ENCODE measurements at regions not wholly inside any gene's neighbourhood (a gene's known extent, or its start where the extent isn't known, plus 50 kb on each side); places are given as distances from the start of the nearest gene placed in this dataset.

GRCh38 chr1:56057466-56058405 lies 521.6 kb downstream of the PLPP3 start:
- Histone ChIP-seq H4K20me1 (ENCODE audit: insufficient read depth) (no peaks in the 10 kb centered on the region), H3K36me3 (ENCODE audit: low read depth) (no peaks in the 10 kb centered on the region), H3F3A (ENCODE audit: insufficient read depth, low read depth) (no peaks in the 10 kb centered on the region), H3K4me1 (replicated peaks; ENCODE audit: insufficient read depth) (peaks cover 7% of the 10 kb centered on the region; the same call in 1 of the 2 replicates), H2AFZ (no peak overlapping the region), H3K27ac (no peak overlapping the region), H3K79me2 (ENCODE audit: low read depth) (no peaks in the 10 kb centered on the region), H3K9me3 (ENCODE audit: insufficient read depth, low read depth) (no peaks in the 10 kb centered on the region), H3K4me2 (no peak overlapping the region), H3K27me3 (ENCODE audit: insufficient read depth, low read depth) (no peaks in the 10 kb centered on the region), H3K9me2 (ENCODE audit: insufficient read depth) (no peaks in the 10 kb centered on the region), H3K4me3 (no peak overlapping the region)
- BruUV-seq (replicated peaks), result no TSS peak
- no peak for DNase-seq
- TF ChIP-seq EZH2 (IDR thresholded peaks at IDR 0.05; ENCODE audit: low read depth) (no peak), CTCF (conservative IDR thresholded peaks at IDR 0.05) (no peak)
- POLR2A ChIA-PET (ENCODE audit: unreplicated experiment), result no interaction called here
- intact Hi-C loops (cut with micrococcal nuclease; ENCODE audit: unreplicated experiment), result no loop called here
- CTCF ChIA-PET, result interaction anchor here (0.6 kb wide), 1 partner anchor 190 kb away, joined by 3 read pairs; no protein-coding TSS in a partner anchor

GRCh38 chr1:56056438-56057287 lies 522.7 kb downstream of the PLPP3 start:
- BruUV-seq (replicated peaks), result no TSS peak
- H3K36me3 ChIP-seq (ENCODE audit: low read depth), result no peaks in the 10 kb centered on the region
- no peaks in the 10 kb centered on the region for H3K79me2 ChIP-seq (ENCODE audit: low read depth)
- H4K20me1 ChIP-seq (ENCODE audit: insufficient read depth), result no peaks in the 10 kb centered on the region
- no peaks in the 10 kb centered on the region for H3K9me3 ChIP-seq (ENCODE audit: insufficient read depth, low read depth)
- H3K4me3 ChIP-seq, result no peak overlapping the region
- peaks cover 7% of the 10 kb centered on the region; the same call in 1 of the 2 replicates for H3K4me1 ChIP-seq (replicated peaks; ENCODE audit: insufficient read depth)
- POLR2A ChIA-PET (ENCODE audit: unreplicated experiment), result no interaction called here
- CTCF ChIA-PET, result no interaction called here
- no peak overlapping the region for H3K4me2 ChIP-seq
- H2AFZ ChIP-seq, result no peak overlapping the region
- no peak for DNase-seq
- intact Hi-C loops (cut with micrococcal nuclease; ENCODE audit: unreplicated experiment), result no loop called here
- no peaks in the 10 kb centered on the region for H3K9me2 ChIP-seq (ENCODE audit: insufficient read depth)
- TF ChIP-seq CTCF (conservative IDR thresholded peaks at IDR 0.05), result no peak
- no peak for TF ChIP-seq EZH2 (IDR thresholded peaks at IDR 0.05; ENCODE audit: low read depth)
- H3K27me3 ChIP-seq (ENCODE audit: insufficient read depth, low read depth), result no peaks in the 10 kb centered on the region
- H3K27ac ChIP-seq, result no peak overlapping the region
- no peaks in the 10 kb centered on the region for H3F3A ChIP-seq (ENCODE audit: insufficient read depth, low read depth)

- Histone ChIP-seq H3K79me2 (ENCODE audit: low read depth) (no peaks in the 10 kb centered on the region), H3K27me3 (ENCODE audit: insufficient read depth, low read depth) (no peaks in the 10 kb centered on the region), H3K36me3 (ENCODE audit: low read depth) (no peaks in the 10 kb centered on the region), H3K4me2 (no peak overlapping the region), H3K9me2 (ENCODE audit: insufficient read depth) (no peaks in the 10 kb centered on the region), H3K27ac (no peak overlapping the region), H3K4me3 (no peak overlapping the region), H2AFZ (no peak overlapping the region), H3K9me3 (ENCODE audit: insufficient read depth, low read depth) (no peaks in the 10 kb centered on the region), H4K20me1 (ENCODE audit: insufficient read depth) (no peaks in the 10 kb centered on the region), H3K4me1 (replicated peaks; ENCODE audit: insufficient read depth) (0 out of 2 replicates have a peak, but pooled peaks cover 7% of the 10 kb centered on the region), H3F3A (ENCODE audit: insufficient read depth, low read depth) (no peaks in the 10 kb centered on the region)
- ChIA-PET CTCF (no interaction called here), POLR2A (ENCODE audit: unreplicated experiment) (no interaction called here)
- intact Hi-C loops (cut with micrococcal nuclease; ENCODE audit: unreplicated experiment), result no loop called here
- no peak for DNase-seq
- BruUV-seq (replicated peaks), result no TSS peak
- TF ChIP-seq CTCF (conservative IDR thresholded peaks at IDR 0.05) (no peak), EZH2 (IDR thresholded peaks at IDR 0.05; ENCODE audit: low read depth) (no peak)
These were observed 524.4 kb downstream of the PLPP3 start for GRCh38 chr1:56054959-56055358.
